Nephron (organoid): ENCODE measurements at regions not wholly inside any gene's neighbourhood (a gene's known extent, or its start where the extent isn't known, plus 50 kb on each side); places are given as distances from the start of the nearest gene placed in this dataset.
"Not testable (repeated sequence)": the region's sequence is repeated elsewhere in the genome, so short reads cannot be mapped to it uniquely, and the experiment has no call there.

Source experiments
- H3K27ac Mint-ChIP-seq, 3 experiments: 2 replicates each; pipeline ENCODE4 v1.8.0; 2020; ENCODE audit warnings: mixed read lengths in 3 of 3, mild to moderate bottlenecking in 2 of 3, moderate library complexity in 1 of 3
- H3K27me3 Mint-ChIP-seq: 2 replicates; pipeline ENCODE4 v1.8.0; 2021; ENCODE audit warnings: low read depth, mild to moderate bottlenecking, moderate library complexity, mixed read lengths
- H3K36me3 Mint-ChIP-seq: 2 replicates; pipeline ENCODE4 v1.8.0; 2020; ENCODE audit warnings: low read depth, mixed read lengths
- H3K4me1 Mint-ChIP-seq: 2 replicates; pipeline ENCODE4 v1.8.0; 2020; ENCODE audit warnings: mixed read lengths
- H3K4me3 Mint-ChIP-seq, 3 experiments: 2 replicates each; pipeline ENCODE4 v1.8.0; 2020; ENCODE audit warnings: mild to moderate bottlenecking in 3 of 3, mixed read lengths in 3 of 3, moderate library complexity in 2 of 3
- H3K9me3 Mint-ChIP-seq: 2 replicates; pipeline ENCODE4 v1.8.0; 2020; ENCODE audit warnings: mixed read lengths
- CTCF ChIP-seq, 3 experiments: fragments of 200-600 bp; sonication (generic); IDR thresholded peaks; one replicate each; pipeline ENCODE4 v1.5.0; 2021; ENCODE audit warnings: antibody characterized with exemption in 3 of 3; ENCODE audit not compliant: unreplicated experiment in 3 of 3

GRCh38 chrX:79477691-79478090 is 110.6 kb upstream of the ITM2A start:
- no peaks in the 10 kb centered on the region for H3K9me3 Mint-ChIP-seq
- no peak overlapping the region for H3K4me3 Mint-ChIP-seq
- no peaks in the 10 kb centered on the region for H3K36me3 Mint-ChIP-seq
- H3K27me3 Mint-ChIP-seq, result no peaks in the 10 kb centered on the region
- no peak overlapping the region for H3K27ac Mint-ChIP-seq
- peak in 1 of 3 experiments; percentile 16 for TF ChIP-seq CTCF (IDR thresholded peaks at IDR 0.05; ENCODE audit: unreplicated experiment in 3 of 3)
- no peaks in the 10 kb centered on the region for H3K4me1 Mint-ChIP-seq

- Mint-ChIP-seq H3K36me3 (no peaks in the 10 kb centered on the region), H3K9me3 (peaks cover 13% of the 10 kb centered on the region), H3K4me3 (no peak overlapping the region), H3K27me3 (no peaks in the 10 kb centered on the region), H3K27ac (no peak overlapping the region), H3K4me1 (no peaks in the 10 kb centered on the region)
- no peak for TF ChIP-seq CTCF (IDR thresholded peaks at IDR 0.05; ENCODE audit: unreplicated experiment in 3 of 3)
Observed at GRCh38 chrX:79466636-79467035, 99.5 kb upstream of the ITM2A start.

DNA sequence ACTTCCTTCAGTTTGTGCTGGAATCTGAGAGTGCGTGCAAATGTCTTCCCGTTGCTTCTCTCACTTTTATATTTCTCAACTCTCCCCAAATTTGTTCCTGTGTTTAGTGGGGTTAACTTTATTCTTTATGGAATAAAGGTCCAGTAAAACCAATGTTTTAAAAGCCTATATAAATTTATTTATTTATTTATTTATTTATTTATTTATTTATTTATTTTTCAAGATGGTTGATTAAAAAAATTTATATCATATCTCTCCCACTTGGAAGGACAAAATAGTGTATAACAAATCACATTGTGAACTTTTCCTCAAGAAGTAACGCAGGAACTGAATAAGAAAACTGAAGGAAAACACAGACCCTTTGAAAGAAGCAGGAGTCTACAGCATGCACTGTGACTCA is 95.3 kb upstream of the ITM2A start:
- H3K4me1 Mint-ChIP-seq, result no peaks in the 10 kb centered on the region
- H3K36me3 Mint-ChIP-seq, result no peaks in the 10 kb centered on the region
- no peak overlapping the region for H3K4me3 Mint-ChIP-seq
- H3K27ac Mint-ChIP-seq, result no peak overlapping the region
- peaks cover 13% of the 10 kb centered on the region for H3K9me3 Mint-ChIP-seq
- no peak for TF ChIP-seq CTCF (IDR thresholded peaks at IDR 0.05; ENCODE audit: unreplicated experiment in 3 of 3)
- no peaks in the 10 kb centered on the region for H3K27me3 Mint-ChIP-seq

DNA sequence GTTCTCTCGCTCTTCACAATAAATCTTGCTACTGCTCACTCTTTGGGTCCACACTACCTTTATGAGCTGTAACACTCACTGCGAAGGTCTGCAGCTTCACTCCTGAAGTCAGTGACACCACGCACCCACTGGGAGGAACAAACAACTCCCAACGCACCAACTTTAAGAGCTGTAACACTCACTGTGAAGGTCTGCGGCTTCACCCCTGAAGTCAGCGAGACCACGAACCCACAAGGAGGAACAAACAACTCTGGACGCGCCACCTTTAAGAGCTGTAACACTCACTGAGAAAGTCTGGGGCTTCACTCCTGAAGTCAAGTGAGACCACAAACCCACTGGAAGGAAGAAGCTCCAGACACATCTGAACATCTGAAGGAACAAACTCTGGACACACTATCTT is 89.5 kb upstream of the ITM2A start:
- not testable (repeated sequence) for H3K4me1 Mint-ChIP-seq, H3K36me3 Mint-ChIP-seq, H3K27me3 Mint-ChIP-seq, H3K27ac Mint-ChIP-seq, H3K4me3 Mint-ChIP-seq
- H3K9me3 Mint-ChIP-seq, result peaks cover 13% of the 10 kb centered on the region

DNA sequence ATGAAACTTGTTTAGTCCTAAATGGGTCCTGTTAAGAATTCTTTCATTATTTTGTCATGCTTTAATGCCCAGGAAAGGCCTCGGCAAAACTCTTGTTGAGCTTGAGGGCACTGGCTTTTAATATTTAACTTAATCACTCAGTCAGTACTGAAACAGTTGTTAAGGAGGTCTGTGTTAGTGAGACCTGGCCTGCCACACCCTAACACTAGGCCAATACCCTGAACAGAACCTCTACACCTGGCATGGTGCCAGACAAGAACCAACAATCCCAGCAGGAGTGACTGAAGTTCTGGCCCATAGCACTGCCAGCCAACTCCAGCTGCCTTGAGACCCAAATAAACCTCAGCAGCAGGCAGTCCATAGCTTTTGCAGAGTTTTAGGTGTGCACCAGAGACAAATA is 85.7 kb upstream of the ITM2A start:
- no peaks in the 10 kb centered on the region for H3K27me3 Mint-ChIP-seq
- peak overlapping the region; percentile 71 to 87 (median 82) for H3K27ac Mint-ChIP-seq
- no peak overlapping the region for H3K4me3 Mint-ChIP-seq
- no peak for TF ChIP-seq CTCF (IDR thresholded peaks at IDR 0.05; ENCODE audit: unreplicated experiment in 3 of 3)
- H3K36me3 Mint-ChIP-seq, result no peaks in the 10 kb centered on the region
- H3K4me1 Mint-ChIP-seq, result peaks cover 6% of the 10 kb centered on the region
- peaks cover 9% of the 10 kb centered on the region for H3K9me3 Mint-ChIP-seq

GRCh38 chrX:79444694-79445210 is 77.6 kb upstream of the ITM2A start:
- no peaks in the 10 kb centered on the region for H3K27me3 Mint-ChIP-seq
- H3K4me1 Mint-ChIP-seq, result peaks cover 7% of the 10 kb centered on the region
- no peaks in the 10 kb centered on the region for H3K9me3 Mint-ChIP-seq
- peak overlapping the region in 2 of 3 experiments; percentile 46 to 66 for H3K27ac Mint-ChIP-seq
- H3K4me3 Mint-ChIP-seq, result no peak overlapping the region
- no peaks in the 10 kb centered on the region for H3K36me3 Mint-ChIP-seq
- no peak for TF ChIP-seq CTCF (IDR thresholded peaks at IDR 0.05; ENCODE audit: unreplicated experiment in 3 of 3)
